ENCODE measurements at regions not wholly inside any gene's neighbourhood (a gene's known extent, or its start where the extent isn't known, plus 50 kb on each side); places are given as distances from the start of the nearest gene placed in this dataset.
A peak's percentile ranks its signal among the peaks of the same experiment; 100 is the strongest.
"Not testable (repeated sequence)": the region's sequence is repeated elsewhere in the genome, so short reads cannot be mapped to it uniquely, and the experiment has no call there.

- in situ Hi-C loops (cut with HindIII; ENCODE audit: low pct_ligation_motif_present, low pct_unique_long_range_greater_than_20kb, low sequenced_read_pairs), result loop anchor here (25.0 kb wide), 1 partner anchor 297 kb away; no protein-coding TSS in a partner anchor
- DNase-seq, result no peak
These were observed 126.1 kb upstream of the PRMT8 start for GRCh38 chr12:3364661-3365462.

GRCh38 chr12:3365463-3366411, 125.3 kb upstream of the PRMT8 start:
- DNase-seq, result peak; percentile 46
- in situ Hi-C loops (cut with HindIII; ENCODE audit: low pct_ligation_motif_present, low pct_unique_long_range_greater_than_20kb, low sequenced_read_pairs), result loop anchor here (25.0 kb wide), 1 partner anchor 297 kb away; no protein-coding TSS in a partner anchor

GRCh38 chr12:3366451-3367110, 124.4 kb upstream of the PRMT8 start:
- in situ Hi-C loops (cut with HindIII; ENCODE audit: low pct_ligation_motif_present, low pct_unique_long_range_greater_than_20kb, low sequenced_read_pairs), result loop anchor here (25.0 kb wide), 1 partner anchor 296 kb away; no protein-coding TSS in a partner anchor
- no peak for DNase-seq

GRCh38 chr12:3367750-3368444, 123.1 kb upstream of the PRMT8 start:
- in situ Hi-C loops (cut with HindIII; ENCODE audit: low pct_ligation_motif_present, low pct_unique_long_range_greater_than_20kb, low sequenced_read_pairs), result loop anchor here (25.0 kb wide), 1 partner anchor 294 kb away; no protein-coding TSS in a partner anchor
- DNase-seq, result no peak

GRCh38 chr12:3371018-3371417, 120.0 kb upstream of the PRMT8 start:
- no peak for DNase-seq
- in situ Hi-C loops (cut with HindIII; ENCODE audit: low pct_ligation_motif_present, low pct_unique_long_range_greater_than_20kb, low sequenced_read_pairs), result loop anchor here (25.0 kb wide), 1 partner anchor 291 kb away; no protein-coding TSS in a partner anchor

GRCh38 chr12:3375326-3375725, 115.7 kb upstream of the PRMT8 start:
- in situ Hi-C loops (cut with HindIII; ENCODE audit: low pct_ligation_motif_present, low pct_unique_long_range_greater_than_20kb, low sequenced_read_pairs), result no loop called here
- no peak for DNase-seq

GRCh38 chr12:3376779-3377455, 114.1 kb upstream of the PRMT8 start:
- in situ Hi-C loops (cut with HindIII; ENCODE audit: low pct_ligation_motif_present, low pct_unique_long_range_greater_than_20kb, low sequenced_read_pairs), result no loop called here
- DNase-seq, result no peak

- DNase-seq, result no peak
- in situ Hi-C loops (cut with HindIII; ENCODE audit: low pct_ligation_motif_present, low pct_unique_long_range_greater_than_20kb, low sequenced_read_pairs), result no loop called here
These were observed 112.3 kb upstream of the PRMT8 start for GRCh38 chr12:3378655-3379054.

GRCh38 chr12:3379079-3379478, 111.9 kb upstream of the PRMT8 start:
- in situ Hi-C loops (cut with HindIII; ENCODE audit: low pct_ligation_motif_present, low pct_unique_long_range_greater_than_20kb, low sequenced_read_pairs), result no loop called here
- no peak for DNase-seq

GRCh38 chr12:3380200-3381043, 110.6 kb upstream of the PRMT8 start:
- no peak for DNase-seq
- in situ Hi-C loops (cut with HindIII; ENCODE audit: low pct_ligation_motif_present, low pct_unique_long_range_greater_than_20kb, low sequenced_read_pairs), result no loop called here

GRCh38 chr12:3381059-3382047, 109.7 kb upstream of the PRMT8 start:
- DNase-seq, result no peak
- in situ Hi-C loops (cut with HindIII; ENCODE audit: low pct_ligation_motif_present, low pct_unique_long_range_greater_than_20kb, low sequenced_read_pairs), result no loop called here

- in situ Hi-C loops (cut with HindIII; ENCODE audit: low pct_ligation_motif_present, low pct_unique_long_range_greater_than_20kb, low sequenced_read_pairs), result no loop called here
- DNase-seq, result no peak
These were observed 101.0 kb upstream of the PRMT8 start for GRCh38 chr12:3389986-3390385.

- DNase-seq; in situ Hi-C loops (cut with HindIII; ENCODE audit: low pct_ligation_motif_present, low pct_unique_long_range_greater_than_20kb, low sequenced_read_pairs): not testable (repeated sequence)
These were observed 93.4 kb upstream of the PRMT8 start for GRCh38 chr12:3397596-3397995.

- DNase-seq, result peak; percentile 86
- in situ Hi-C loops (cut with HindIII; ENCODE audit: low pct_ligation_motif_present, low pct_unique_long_range_greater_than_20kb, low sequenced_read_pairs), result no loop called here
These were observed 92.7 kb upstream of the PRMT8 start for GRCh38 chr12:3398196-3398789.

GRCh38 chr12:3405821-3406220, 85.2 kb upstream of the PRMT8 start:
- peak; percentile 14 for DNase-seq
- in situ Hi-C loops (cut with HindIII; ENCODE audit: low pct_ligation_motif_present, low pct_unique_long_range_greater_than_20kb, low sequenced_read_pairs), result no loop called here

Measured in ACHN (cell line).